ENCODE measurements at regions not wholly inside any gene's neighbourhood (a gene's known extent, or its start where the extent isn't known, plus 50 kb on each side); places are given as distances from the start of the nearest gene placed in this dataset.

GRCh38 chr2:126836761-126837679 is 61.7 kb upstream of the TEX51 start:
- TF ChIP-seq, protein P1, sequence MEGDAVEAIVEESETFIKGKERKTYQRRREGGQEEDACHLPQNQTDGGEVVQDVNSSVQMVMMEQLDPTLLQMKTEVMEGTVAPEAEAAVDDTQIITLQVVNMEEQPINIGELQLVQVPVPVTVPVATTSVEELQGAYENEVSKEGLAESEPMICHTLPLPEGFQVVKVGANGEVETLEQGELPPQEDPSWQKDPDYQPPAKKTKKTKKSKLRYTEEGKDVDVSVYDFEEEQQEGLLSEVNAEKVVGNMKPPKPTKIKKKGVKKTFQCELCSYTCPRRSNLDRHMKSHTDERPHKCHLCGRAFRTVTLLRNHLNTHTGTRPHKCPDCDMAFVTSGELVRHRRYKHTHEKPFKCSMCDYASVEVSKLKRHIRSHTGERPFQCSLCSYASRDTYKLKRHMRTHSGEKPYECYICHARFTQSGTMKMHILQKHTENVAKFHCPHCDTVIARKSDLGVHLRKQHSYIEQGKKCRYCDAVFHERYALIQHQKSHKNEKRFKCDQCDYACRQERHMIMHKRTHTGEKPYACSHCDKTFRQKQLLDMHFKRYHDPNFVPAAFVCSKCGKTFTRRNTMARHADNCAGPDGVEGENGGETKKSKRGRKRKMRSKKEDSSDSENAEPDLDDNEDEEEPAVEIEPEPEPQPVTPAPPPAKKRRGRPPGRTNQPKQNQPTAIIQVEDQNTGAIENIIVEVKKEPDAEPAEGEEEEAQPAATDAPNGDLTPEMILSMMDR (IDR thresholded peaks at IDR 0.05; ENCODE audit: insufficient read depth, low read length, poor library complexity, severe bottlenecking) = no peak
- Histone ChIP-seq H3K36me3 (ENCODE audit: control insufficient read depth, insufficient read depth, low read length) (no peaks in the 10 kb centered on the region), H3K4me3 (ENCODE audit: low read depth, low read length) (no peak overlapping the region), H3K27me3 (ENCODE audit: control insufficient read depth, insufficient read depth, low read length) (no peaks in the 10 kb centered on the region)
- no peak for DNase-seq (ENCODE audit: low read depth)

GRCh38 chr2:126837966-126838715 is 60.5 kb upstream of the TEX51 start:
- Histone ChIP-seq H3K4me3 (ENCODE audit: low read depth, low read length) (no peak overlapping the region), H3K27me3 (ENCODE audit: control insufficient read depth, insufficient read depth, low read length) (no peaks in the 10 kb centered on the region), H3K36me3 (ENCODE audit: control insufficient read depth, insufficient read depth, low read length) (no peaks in the 10 kb centered on the region)
- no peak for DNase-seq (ENCODE audit: low read depth)
- TF ChIP-seq, protein P1 (IDR thresholded peaks at IDR 0.05; ENCODE audit: insufficient read depth, low read length, poor library complexity, severe bottlenecking) = no peak

DNA sequence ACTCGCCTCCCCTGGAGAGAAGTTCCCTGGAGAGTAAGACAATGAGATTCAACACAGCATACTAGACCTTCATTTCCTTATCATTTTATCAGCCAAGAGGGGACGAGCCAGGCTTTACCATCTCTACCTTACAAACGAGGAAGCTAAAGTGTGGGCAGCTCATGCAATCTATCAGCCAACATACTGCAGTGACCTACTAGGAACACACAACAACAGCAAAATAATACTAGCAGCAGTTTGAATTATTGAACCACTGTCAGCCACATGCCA is 60.0 kb upstream of the TEX51 start:
- TF ChIP-seq, protein P1 (IDR thresholded peaks at IDR 0.05; ENCODE audit: insufficient read depth, low read length, poor library complexity, severe bottlenecking) = no peak
- no peak for DNase-seq (ENCODE audit: low read depth)
- H3K27me3 ChIP-seq (ENCODE audit: control insufficient read depth, insufficient read depth, low read length) = no peaks in the 10 kb centered on the region
- no peak overlapping the region for H3K4me3 ChIP-seq (ENCODE audit: low read depth, low read length)
- no peaks in the 10 kb centered on the region for H3K36me3 ChIP-seq (ENCODE audit: control insufficient read depth, insufficient read depth, low read length)

- H3K4me3 ChIP-seq (ENCODE audit: low read depth, low read length) = no peak overlapping the region
- H3K36me3 ChIP-seq (ENCODE audit: control insufficient read depth, insufficient read depth, low read length) = no peaks in the 10 kb centered on the region
- DNase-seq (ENCODE audit: low read depth) = no peak
- TF ChIP-seq, protein P1 (IDR thresholded peaks at IDR 0.05; ENCODE audit: insufficient read depth, low read length, poor library complexity, severe bottlenecking) = no peak
- no peaks in the 10 kb centered on the region for H3K27me3 ChIP-seq (ENCODE audit: control insufficient read depth, insufficient read depth, low read length)
These were observed 58.9 kb upstream of the TEX51 start for GRCh38 chr2:126839796-126840195.

GRCh38 chr2:126843081-126843480 is 55.6 kb upstream of the TEX51 start:
- H3K36me3 ChIP-seq (ENCODE audit: control insufficient read depth, insufficient read depth, low read length) = no peaks in the 10 kb centered on the region
- no peaks in the 10 kb centered on the region for H3K27me3 ChIP-seq (ENCODE audit: control insufficient read depth, insufficient read depth, low read length)
- TF ChIP-seq, protein P1 (IDR thresholded peaks at IDR 0.05; ENCODE audit: insufficient read depth, low read length, poor library complexity, severe bottlenecking) = no peak
- H3K4me3 ChIP-seq (ENCODE audit: low read depth, low read length) = no peak overlapping the region
- no peak for DNase-seq (ENCODE audit: low read depth)

All from kidney epithelial cell (primary cell).